OCI-LY1 (cell line): ENCODE measurements at regions not wholly inside any gene's neighbourhood (a gene's known extent, or its start where the extent isn't known, plus 50 kb on each side); places are given as distances from the start of the nearest gene placed in this dataset.

ENCODE experiments used
- H2AFZ ChIP-seq: fragments of 200-600 bp; sonication (generic), shearing (Covaris generic); 2 replicates; pipeline ENCODE4 v1.6.0; 2014; ENCODE audit warnings: antibody characterized with exemption, mild to moderate bottlenecking, low read length
- H3F3A ChIP-seq: fragments of 200-600 bp; sonication (generic), shearing (Covaris generic); 2 replicates; pipeline ENCODE4 v1.6.0; 2014; ENCODE audit warnings: mild to moderate bottlenecking, antibody characterized with exemption, low read length, moderate library complexity; ENCODE audit not compliant: insufficient read depth
- H3K27ac ChIP-seq: fragments of 200-600 bp; sonication (generic); 2 replicates; pipeline ENCODE4 v1.5.1; 2014; ENCODE audit warnings: low read length, mixed run types, mild to moderate bottlenecking, low read depth; ENCODE audit not compliant: poor library complexity, severe bottlenecking
- H3K27me3 ChIP-seq: fragments of 200-600 bp; sonication (generic); 2 replicates; pipeline ENCODE4 v1.6.0; 2014; ENCODE audit warnings: antibody characterized with exemption, mild to moderate bottlenecking, low read length, moderate library complexity; ENCODE audit not compliant: insufficient read depth
- H3K36me3 ChIP-seq: fragments of 200-600 bp; sonication (generic); 2 replicates; pipeline ENCODE4 v1.6.1; 2014; ENCODE audit warnings: mild to moderate bottlenecking, antibody characterized with exemption, low read length, moderate library complexity, mixed read lengths; ENCODE audit not compliant: insufficient read depth
- H3K4me1 ChIP-seq: fragments of 200-600 bp; sonication (generic); 2 replicates; pipeline ENCODE4 v1.5.1; 2014; ENCODE audit warnings: mild to moderate bottlenecking, low read length, moderate library complexity; ENCODE audit not compliant: insufficient read depth, severe bottlenecking
- H3K4me2 ChIP-seq: fragments of 200-600 bp; sonication (generic), shearing (Covaris generic); 2 replicates; pipeline ENCODE4 v1.6.1; 2014; ENCODE audit warnings: low read length
- H3K4me3 ChIP-seq: fragments of 200-600 bp; sonication (generic); 2 replicates; pipeline ENCODE4 v1.5.1; 2014; ENCODE audit warnings: low read length, low read depth, mild to moderate bottlenecking, mixed read lengths; ENCODE audit not compliant: poor library complexity, severe bottlenecking
- H3K79me2 ChIP-seq: fragments of 200-600 bp; shearing (Covaris generic); 2 replicates; pipeline ENCODE4 v1.6.1; 2016; ENCODE audit warnings: mixed run types, low read length, mixed read lengths; ENCODE audit not compliant: insufficient read depth
- H3K9ac ChIP-seq: fragments of 200-600 bp; sonication (generic), shearing (Covaris generic); 2 replicates; pipeline ENCODE4 v1.6.1; 2014; ENCODE audit warnings: mild to moderate bottlenecking, low read length, mixed read lengths
- H3K9me2 ChIP-seq: fragments of 200-600 bp; sonication (generic), shearing (Covaris generic); 2 replicates; pipeline ENCODE4 v1.6.1; 2014; ENCODE audit warnings: low read depth, mild to moderate bottlenecking, low read length, mixed read lengths
- H3K9me3 ChIP-seq: fragments of 200-600 bp; shearing (Covaris generic); 2 replicates; pipeline ENCODE4 v1.6.1; 2014; ENCODE audit warnings: low read length, mixed read lengths
- H4K20me1 ChIP-seq: fragments of 200-600 bp; sonication (generic), shearing (Covaris generic); 2 replicates; pipeline ENCODE4 v1.6.0; 2016; ENCODE audit warnings: mild to moderate bottlenecking, low read length; ENCODE audit not compliant: insufficient read depth
- CTCF ChIP-seq: fragments of 200-600 bp; sonication (generic), shearing (Covaris generic); IDR thresholded peaks from 2 replicates; pipeline ENCODE4 v1.5.1; 2017; ENCODE audit warnings: mild to moderate bottlenecking, antibody characterized with exemption, low read length, moderate library complexity, mixed read lengths
- EZH2 ChIP-seq: fragments of 200-600 bp; sonication (generic), shearing (Covaris generic); IDR thresholded peaks from 2 replicates; pipeline ENCODE4 v1.8.0; 2017; ENCODE audit warnings: borderline replicate concordance, mixed run types, mild to moderate bottlenecking, antibody characterized with exemption, low read length, moderate library complexity, mixed read lengths

DNA sequence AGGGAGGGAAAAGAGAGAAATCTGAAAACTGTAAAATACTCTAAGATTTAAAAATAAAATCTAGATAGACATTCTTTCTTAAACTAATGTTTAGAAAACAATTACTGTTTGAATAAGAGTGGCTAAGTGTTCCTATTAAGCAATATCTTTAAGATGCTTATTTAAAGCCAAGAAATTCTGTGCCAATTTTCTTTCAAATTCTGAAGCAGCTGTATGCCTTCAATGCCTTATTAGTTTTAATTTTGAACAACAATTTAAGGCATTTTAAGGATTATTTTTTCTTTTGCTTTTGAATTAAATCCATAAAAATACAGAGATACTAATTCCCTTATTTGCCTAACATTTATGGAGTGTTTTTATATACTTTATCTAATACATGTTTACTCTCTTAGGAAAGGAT, 50.3 kb upstream of the KITLG start:
- Histone ChIP-seq H3K79me2 (no peaks in the 10 kb centered on the region), H3K9me2 (no peaks in the 10 kb centered on the region), H3K4me1 (no peaks in the 10 kb centered on the region), H4K20me1 (no peaks in the 10 kb centered on the region), H3K9me3 (no peaks in the 10 kb centered on the region), H3F3A (no peaks in the 10 kb centered on the region), H3K27me3 (no peaks in the 10 kb centered on the region), H2AFZ (no peak overlapping the region), H3K36me3 (no peaks in the 10 kb centered on the region), H3K27ac (no peak overlapping the region), H3K9ac (no peak overlapping the region), H3K4me2 (no peak overlapping the region), H3K4me3 (no peak overlapping the region)
- TF ChIP-seq CTCF (no peak), EZH2 (no peak)
